GM18951 (cell line): ENCODE measurements at regions not wholly inside any gene's neighbourhood (a gene's known extent, or its start where the extent isn't known, plus 50 kb on each side); places are given as distances from the start of the nearest gene placed in this dataset.
"Not testable (repeated sequence)": the region's sequence is repeated elsewhere in the genome, so short reads cannot be mapped to it uniquely, and the experiment has no call there.

Source experiments
- POLR2A ChIP-seq: IDR thresholded peaks from 4 replicates; pipeline ENCODE4 v1.6.1; 2011; ENCODE audit warnings: mild to moderate bottlenecking; ENCODE audit not compliant: insufficient read length, insufficient read depth; ENCODE audit errors: extremely low read depth
- in situ Hi-C: fragments of 300-500 bp; cut with MboI; formaldehyde crosslinking; loops from one replicate; pipeline ENCODE4 v1.12.0; 2022; ENCODE audit warnings: low sequenced_read_pairs, mixed read lengths, inconsistent platforms; ENCODE audit not compliant: unreplicated experiment

GRCh38 chr15:99863550-99864198 is 130.4 kb upstream of the LYSMD4 start:
- no peak for TF ChIP-seq POLR2A
- in situ Hi-C loops = no loop called here

- TF ChIP-seq POLR2A = no peak
- in situ Hi-C loops = no loop called here
Measured at GRCh38 chr15:99857836-99858235, 124.6 kb upstream of the LYSMD4 start.

GRCh38 chr15:99850517-99850916 is 117.3 kb upstream of the LYSMD4 start:
- TF ChIP-seq POLR2A = no peak
- in situ Hi-C loops = no loop called here

- in situ Hi-C loops = no loop called here
- TF ChIP-seq POLR2A = no peak
Measured at GRCh38 chr15:99845009-99845408, 111.8 kb upstream of the LYSMD4 start.

GRCh38 chr15:99844150-99844549 is 110.9 kb upstream of the LYSMD4 start:
- no peak for TF ChIP-seq POLR2A
- in situ Hi-C loops = no loop called here

DNA sequence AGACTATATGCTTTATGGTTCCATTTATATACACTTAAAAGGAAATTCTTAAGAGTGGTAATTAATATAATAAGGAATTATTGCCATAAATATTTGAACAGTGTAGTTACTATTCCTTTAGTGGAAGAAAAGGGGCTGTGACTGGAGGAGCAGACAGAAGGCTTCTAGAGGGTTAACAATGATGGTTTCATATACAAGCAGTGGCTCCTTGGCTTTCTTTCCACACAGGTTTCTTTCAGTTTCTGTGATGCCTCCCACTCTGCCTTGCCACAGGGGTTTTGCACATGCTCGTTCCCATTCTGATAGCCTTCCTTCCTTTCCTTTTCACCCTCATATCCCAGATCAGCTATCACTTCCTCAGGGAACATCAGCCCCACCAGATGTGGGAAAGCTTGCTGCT is 108.8 kb upstream of the LYSMD4 start:
- in situ Hi-C loops = no loop called here
- TF ChIP-seq POLR2A = no peak

DNA sequence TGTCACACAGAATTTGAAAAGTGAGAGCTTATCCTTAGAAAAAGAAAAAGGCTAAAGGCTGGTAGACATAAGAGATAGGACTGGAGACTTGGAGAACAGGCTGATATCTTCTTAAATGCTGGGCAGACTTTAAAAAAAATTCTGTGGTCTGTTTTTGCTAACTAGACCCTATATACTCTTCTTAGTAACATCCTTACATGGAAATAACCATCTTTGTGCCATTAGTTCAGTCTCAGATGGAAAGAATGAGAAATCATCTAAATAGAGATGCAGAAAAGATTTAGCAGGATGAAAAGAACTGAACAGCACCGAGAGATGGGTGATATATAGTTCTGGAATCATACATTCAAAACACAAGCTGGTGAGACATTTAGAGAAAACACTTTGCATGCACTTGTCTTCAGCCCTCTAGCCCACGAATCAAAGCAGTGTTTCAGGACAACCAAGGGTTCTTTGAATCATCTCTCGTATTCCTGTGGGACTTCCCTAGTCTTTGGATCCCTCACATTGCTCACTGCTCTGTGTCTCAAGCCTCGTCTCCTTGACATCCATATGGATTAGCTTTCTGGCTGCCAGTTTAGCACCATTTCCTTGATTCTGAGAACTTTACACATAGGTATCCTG is 93.0 kb upstream of the LYSMD4 start:
- no peak for TF ChIP-seq POLR2A
- in situ Hi-C loops = no loop called here

DNA sequence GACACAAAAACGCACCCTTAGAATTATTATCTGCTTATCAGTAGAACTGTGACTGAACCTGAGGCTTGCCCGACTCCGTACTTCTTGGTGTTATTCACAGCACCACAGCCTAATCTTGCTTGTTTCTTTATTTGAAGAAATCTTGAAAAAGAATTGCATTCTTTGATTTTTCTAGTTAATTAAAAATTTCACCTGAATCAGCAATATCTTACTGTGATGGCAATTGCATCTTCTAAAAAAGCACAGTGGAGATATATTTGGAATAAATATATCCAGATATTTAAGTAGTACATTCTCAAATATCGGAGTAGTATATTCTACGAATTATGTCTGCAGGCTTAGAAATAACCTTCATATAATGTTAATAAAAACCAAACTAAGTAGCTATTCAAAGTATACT is 90.1 kb upstream of the LYSMD4 start:
- in situ Hi-C loops = no loop called here
- TF ChIP-seq POLR2A = no peak

DNA sequence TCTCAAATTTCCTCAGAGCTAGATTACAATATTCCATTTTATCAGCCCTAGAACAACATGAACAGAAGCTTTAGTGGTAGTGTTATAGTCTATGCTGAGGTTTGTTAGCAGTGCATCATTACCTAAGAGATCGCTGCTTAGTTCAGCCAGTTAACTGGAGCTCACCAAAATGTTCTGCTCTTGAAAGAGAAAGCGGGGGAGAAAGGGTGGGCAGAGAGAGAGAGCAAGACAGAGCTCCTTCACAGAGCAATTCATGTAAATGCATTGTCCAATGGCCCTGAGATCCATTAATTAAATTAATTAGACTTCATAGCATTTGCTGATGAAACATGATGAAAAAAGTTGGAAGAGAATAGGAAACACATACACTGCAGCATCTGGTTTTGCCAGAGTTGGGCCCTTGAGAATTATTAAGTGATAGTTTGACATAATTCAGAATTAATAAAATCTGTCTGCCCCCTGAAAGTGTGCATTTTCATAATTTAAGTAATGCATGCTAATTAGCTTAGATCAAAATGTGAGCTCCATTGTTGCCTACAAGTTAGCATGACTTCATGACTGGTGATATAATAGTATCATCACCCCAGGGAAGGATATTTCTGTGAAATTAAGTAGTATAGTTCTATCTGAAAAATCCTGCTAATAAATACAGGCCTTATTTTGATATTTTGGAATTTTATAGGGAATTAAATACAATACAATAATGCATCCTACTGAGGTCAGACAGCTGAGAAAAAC is 86.9 kb upstream of the LYSMD4 start:
- in situ Hi-C loops = no loop called here
- no peak for TF ChIP-seq POLR2A

- TF ChIP-seq POLR2A = no peak
- in situ Hi-C loops = no loop called here
Measured at GRCh38 chr15:99818872-99819271, 85.6 kb upstream of the LYSMD4 start.

GRCh38 chr15:99816862-99817261 is 83.6 kb upstream of the LYSMD4 start:
- in situ Hi-C loops = not testable (repeated sequence)

- in situ Hi-C loops = not testable (repeated sequence)
Measured at GRCh38 chr15:99810663-99811062, 77.4 kb upstream of the LYSMD4 start.

DNA sequence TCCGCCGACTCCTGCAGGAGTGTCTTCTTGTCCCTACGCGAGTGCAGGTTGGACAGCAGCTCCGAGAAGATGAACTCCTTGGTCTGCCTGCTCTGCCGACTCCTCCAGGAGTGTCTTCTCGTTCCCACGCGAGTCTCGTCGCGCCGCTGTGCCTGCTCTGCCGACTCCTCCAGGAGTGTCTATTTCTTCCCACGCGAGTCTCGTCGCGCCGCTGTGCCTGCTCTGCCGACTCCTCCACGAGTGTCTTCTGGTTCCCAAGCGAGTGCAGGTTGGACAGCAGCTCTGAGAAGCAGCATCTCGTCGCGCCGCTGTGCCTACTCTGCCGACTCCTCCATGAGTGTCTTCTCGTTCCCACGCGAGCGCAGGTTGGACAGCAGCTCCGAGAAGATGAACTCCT is 66.6 kb upstream of the LYSMD4 start:
- in situ Hi-C loops = loop anchor here (10.0 kb wide), 1 partner anchor 1945 kb away; no protein-coding TSS in a partner anchor

DNA sequence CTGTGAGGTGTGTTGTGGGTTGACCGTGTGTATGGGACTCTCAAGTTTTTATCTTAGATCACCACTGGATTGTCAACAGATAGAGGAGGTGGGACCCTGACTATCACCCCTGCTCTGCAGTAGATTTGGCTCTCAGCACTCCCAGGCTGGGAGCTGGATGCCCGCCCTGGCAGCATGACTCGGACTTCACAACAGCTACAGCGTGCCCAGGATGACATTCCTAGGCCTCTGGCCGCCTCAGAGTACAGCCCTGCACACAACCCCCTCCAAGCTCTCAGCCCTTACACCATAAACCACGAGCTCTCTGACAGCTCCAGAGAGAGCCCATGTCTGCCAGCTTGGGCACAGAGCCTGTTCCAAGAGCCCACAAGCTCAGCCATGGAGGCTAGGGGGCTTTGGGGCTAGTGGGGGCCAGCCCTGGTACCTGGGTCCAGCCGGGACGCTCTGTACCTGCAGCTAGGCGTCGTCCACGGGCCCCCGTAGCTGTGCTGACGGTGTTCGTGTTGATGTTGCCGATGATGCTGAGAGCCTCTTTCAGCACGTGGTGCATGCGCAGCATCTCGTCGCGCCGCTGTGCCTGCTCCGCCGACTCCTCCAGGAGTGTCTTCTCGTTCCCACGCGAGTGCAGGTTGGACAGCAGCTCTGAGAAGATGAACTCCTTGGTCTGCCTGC is 66.1 kb upstream of the LYSMD4 start:
- in situ Hi-C loops = not testable (repeated sequence)

- in situ Hi-C loops = not testable (repeated sequence)
Measured at GRCh38 chr15:99796940-99797870, 64.0 kb upstream of the LYSMD4 start.

DNA sequence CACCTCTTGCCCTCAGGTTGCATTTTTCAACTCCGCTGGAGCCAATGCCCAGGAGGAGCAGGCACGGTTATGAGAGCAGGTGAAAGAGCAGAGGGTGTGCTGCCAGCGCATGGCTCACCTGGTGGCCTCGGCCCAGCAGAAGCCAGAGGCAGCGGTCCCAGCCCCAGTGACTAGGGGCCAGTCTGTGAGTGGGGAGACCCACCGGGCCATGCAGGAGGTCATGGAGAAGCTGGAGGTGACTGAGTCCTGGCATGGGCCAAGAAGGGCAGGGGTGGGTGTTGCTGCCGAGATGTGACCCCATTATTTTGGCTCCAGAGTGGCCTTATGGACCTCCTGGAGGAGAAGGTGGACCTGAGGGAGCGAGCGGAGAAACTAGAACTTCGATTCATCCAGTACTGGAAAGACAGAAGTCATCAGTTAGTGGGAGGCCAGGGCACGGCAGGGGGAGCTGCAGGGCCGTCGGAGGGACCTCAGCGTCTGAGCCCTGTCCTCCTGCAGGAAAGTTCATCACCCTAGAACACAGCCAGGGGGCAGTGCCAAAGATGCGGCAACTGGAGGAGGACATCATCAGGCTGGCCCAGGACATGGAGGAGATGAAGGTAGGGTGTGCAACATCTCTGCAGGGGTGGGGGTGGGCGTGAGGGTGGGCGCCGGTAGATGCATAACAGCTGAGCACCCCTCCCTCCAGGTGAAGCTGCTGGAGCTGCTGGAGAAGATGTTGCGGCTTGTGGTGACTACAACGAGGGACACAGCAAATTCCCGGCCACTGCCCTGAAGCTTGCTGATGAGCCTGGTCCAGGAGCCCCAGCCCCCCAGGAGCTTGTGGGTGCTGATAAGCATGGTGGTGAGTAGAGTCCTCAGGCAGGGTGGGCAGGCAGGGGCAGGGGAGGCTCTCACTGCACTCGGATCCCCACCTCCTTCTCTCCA is 58.9 kb upstream of the LYSMD4 start:
- in situ Hi-C loops = not testable (repeated sequence)

DNA sequence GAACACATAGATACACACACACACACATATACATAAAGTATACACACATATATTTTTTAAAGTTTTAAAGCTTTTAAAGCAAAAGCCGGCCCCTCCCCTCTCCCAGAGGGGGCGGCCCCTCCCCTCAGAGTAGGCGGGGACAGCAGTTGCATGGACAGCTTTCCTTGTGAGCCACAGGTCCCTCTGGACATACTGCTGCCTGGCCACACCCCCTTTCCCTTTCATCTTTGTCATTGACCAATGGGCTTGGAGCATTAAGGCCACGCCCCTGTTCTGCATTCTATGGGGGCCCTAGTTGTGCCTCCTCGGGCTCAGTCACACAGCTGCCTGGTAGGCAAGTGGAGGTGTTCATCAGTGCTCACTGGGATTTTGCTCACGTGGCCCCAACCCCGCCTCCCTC is 57.5 kb upstream of the LYSMD4 start:
- in situ Hi-C loops = not testable (repeated sequence)
